GM04504 (cell line): ENCODE measurements at regions not wholly inside any gene's neighbourhood (a gene's known extent, or its start where the extent isn't known, plus 50 kb on each side); places are given as distances from the start of the nearest gene placed in this dataset.
"Not testable (repeated sequence)": the region's sequence is repeated elsewhere in the genome, so short reads cannot be mapped to it uniquely, and the experiment has no call there.

ENCODE experiments used
- DNase-seq: peaks from one replicate; pipeline ENCODE4 v3.0.0-alpha.2; 2012; ENCODE audit warnings: low read depth

GRCh38 chr1:95532335-95532734 lies 298.3 kb downstream of the RWDD3 start:
- no peak for DNase-seq

GRCh38 chr1:95534985-95535384 lies 301.0 kb downstream of the RWDD3 start:
- DNase-seq = no peak

DNA sequence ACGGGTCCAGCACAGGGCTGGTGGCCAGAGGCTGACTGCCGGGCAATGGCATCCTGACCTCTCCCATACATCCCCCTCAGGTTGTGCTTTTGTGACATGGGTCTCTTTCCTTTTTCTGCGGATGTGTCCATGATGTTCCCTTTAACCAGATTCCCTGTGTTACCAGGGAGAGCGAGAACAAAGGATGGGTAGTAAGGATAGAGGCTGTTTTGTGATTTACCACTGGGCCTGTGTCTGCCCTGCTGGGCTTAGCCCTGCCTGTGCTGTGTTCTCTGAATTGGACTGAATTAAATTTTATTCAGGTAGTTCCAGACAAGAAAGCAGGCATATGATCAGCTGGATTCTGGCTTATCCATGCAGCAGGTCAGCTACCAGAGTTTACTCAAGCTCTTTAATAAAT lies 301.6 kb downstream of the RWDD3 start:
- no peak for DNase-seq

DNA sequence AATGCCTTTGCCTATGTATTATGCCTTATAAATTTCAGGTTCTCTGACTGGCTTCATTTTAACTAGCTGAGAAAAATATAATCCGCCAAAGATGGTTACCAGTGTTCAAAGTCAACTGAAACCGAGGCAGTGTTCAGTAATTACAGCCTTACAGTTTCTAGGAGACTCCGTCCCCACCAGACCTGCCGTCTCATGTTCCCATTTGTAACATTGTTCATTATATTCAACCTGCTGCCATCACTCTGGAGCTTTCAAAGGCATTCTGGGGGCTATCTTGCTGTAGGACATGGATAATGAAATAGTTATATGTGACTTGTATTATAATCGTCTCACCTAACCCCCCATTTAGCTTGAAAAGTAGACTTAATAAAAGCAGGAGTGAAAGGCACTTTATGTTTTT lies 302.5 kb downstream of the RWDD3 start:
- DNase-seq = no peak

DNA sequence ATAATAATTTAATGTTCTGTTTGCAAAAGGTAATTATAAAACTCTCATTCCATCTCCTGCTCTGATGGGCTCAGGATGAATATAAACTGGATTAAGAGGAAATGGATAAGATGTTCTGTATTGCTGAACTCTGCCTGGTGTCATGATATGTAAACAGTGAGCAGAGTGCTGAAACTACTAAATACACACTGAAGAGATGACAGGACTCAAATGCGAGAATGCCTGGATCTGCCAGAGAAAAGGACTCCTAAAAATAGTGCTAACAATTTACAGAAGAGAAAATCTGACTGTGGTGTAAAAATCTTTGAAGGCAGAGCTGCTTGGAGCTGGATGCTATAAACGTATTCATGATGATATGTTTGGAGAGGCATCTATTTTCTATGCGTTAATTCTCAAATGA lies 303.2 kb downstream of the RWDD3 start:
- DNase-seq = no peak

DNA sequence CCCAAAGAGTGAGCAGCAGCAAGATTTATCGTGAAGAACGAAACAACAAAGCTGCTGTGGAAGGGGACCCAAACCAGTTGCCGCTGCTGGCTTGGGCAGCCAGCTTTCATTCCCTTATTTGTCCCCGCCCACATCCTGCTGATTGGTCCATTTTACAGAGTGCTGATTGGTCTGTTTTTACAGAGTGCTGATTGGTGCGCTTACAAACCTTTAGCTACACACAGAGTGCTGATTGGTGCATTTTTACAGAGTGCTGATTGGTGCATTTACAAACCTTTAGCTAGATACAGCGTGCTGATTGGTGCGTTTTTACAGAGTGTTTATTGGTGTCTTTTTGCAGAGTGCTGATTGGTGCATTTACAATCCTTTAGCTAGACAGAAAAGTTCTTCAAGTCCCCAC lies 304.2 kb downstream of the RWDD3 start:
- DNase-seq = not testable (repeated sequence)

GRCh38 chr1:95542936-95543335 lies 308.9 kb downstream of the RWDD3 start:
- DNase-seq = no peak

GRCh38 chr1:95547005-95547404 lies 313.0 kb downstream of the RWDD3 start:
- DNase-seq = no peak

- DNase-seq = no peak
Observed at GRCh38 chr1:95548211-95548610, 314.2 kb downstream of the RWDD3 start.

DNA sequence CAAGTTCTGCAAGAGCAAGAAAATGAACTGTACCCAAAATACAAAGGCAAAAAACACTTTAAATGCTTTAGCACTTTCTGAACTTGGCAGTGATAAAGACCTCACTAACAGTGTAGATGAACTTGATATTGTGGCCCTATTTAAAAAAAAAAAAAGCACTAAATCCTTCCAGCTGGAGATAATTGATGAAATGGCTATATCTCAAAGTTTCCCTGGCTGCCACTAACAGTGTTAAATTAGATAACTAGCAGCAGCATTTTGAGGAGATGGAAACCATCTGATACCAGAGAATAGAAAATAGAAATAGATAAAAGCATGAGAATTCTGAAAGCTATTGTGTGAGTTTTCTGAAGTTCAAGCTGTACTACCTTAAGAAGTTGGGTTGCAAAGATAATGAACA lies 317.2 kb downstream of the RWDD3 start:
- DNase-seq = no peak

GRCh38 chr1:95553595-95553994 lies 319.6 kb downstream of the RWDD3 start:
- no peak for DNase-seq

DNA sequence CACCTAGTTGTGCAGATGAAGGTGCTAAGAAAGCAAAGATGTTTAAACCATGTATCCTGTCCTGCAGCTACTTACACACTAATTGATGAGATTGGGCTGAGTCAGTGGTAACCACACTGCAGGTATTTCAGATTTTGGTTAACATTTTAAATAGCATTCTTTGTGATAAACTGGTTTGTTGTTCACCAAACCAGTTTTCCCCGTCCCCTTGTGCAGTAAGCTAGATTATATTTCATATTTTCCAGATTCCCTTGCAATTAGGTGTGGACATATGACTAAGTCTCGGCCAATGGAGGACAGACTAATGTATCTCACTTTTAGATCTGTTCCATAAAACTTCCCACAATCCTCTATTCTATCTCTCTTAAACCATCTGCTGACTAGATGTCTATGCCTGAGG lies 320.4 kb downstream of the RWDD3 start:
- DNase-seq = no peak

DNA sequence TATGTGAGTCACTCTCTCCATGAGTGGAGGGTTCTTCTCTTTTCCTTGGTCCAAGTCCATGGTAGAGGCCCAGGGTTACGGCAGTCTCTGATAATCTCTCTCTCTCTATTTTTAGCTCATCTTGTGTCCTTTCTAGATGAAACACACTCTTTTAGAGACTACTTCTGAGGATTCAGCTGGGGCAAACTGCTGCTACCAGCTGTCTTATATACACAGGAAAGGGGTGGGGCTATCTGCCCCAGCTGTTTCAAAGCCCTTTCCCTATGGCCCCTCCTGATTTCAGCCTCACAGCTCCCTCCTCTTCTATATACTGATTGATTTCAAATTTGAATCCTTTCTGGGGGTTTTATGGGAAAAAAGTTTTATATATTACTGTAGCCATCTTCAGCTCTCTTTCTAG lies 324.8 kb downstream of the RWDD3 start:
- no peak for DNase-seq

- no peak for DNase-seq
Observed at GRCh38 chr1:95561346-95561745, 327.3 kb downstream of the RWDD3 start.

GRCh38 chr1:95562230-95562629 lies 328.2 kb downstream of the RWDD3 start:
- no peak for DNase-seq

DNA sequence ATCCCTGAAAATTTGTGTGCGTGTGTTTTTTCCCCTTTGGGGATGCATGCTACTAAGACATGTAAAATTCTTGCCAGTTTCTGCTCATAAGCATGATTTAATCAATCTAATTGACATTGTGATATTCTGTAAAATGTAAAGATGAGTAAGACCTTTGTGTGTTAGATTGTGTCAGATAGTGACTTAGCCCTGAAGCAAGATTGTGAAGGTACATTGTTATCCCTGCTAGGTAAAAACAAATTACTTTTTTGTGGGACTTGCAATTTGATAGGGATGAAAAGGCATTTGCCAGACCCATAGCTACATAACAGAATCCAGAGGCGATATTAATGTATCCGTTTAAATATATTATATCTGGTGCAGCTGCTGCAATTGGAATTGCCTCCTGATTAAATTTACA lies 338.0 kb downstream of the RWDD3 start:
- no peak for DNase-seq

DNA sequence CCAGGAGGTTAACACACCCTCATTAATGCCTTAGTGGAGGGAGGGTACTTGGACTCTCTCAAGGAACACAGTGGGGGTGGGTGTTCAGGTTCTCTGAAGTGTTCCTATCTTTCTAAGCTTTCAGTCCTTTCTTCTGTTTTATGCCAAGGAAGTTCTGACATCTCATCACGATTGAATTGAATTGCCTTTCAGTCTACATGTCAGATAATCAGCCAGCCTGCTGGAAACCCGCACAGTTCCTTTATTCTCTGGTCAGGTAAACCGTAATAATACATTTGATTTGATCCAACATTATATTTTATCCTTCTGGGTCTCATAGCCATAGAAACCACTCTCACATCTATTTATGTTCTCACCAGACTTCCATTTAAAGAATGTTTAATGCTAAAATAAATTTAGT lies 339.0 kb downstream of the RWDD3 start:
- DNase-seq = no peak

GRCh38 chr1:95575291-95575690 lies 341.3 kb downstream of the RWDD3 start:
- no peak for DNase-seq

DNA sequence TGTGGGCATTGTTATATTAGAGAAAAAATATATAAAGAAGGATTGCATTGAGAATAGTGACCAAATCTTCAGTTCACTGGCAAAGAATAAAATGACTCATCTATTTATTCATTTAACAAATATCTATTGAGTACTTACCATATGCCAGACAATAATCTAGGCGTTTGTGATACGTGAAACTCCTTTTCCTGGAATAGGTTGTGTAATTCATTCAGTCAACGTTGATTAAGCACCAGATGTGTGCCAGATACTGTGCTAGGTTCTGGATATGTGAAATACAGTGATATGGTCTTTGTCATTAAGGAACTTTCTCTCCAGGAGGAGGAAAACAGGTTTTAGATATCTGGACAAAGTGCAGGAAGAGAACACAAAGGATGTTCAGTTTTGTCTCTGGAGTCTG lies 344.5 kb downstream of the RWDD3 start:
- no peak for DNase-seq

GRCh38 chr1:95582191-95582590 lies 348.2 kb downstream of the RWDD3 start:
- no peak for DNase-seq

GRCh38 chr1:95582746-95583145 lies 348.7 kb downstream of the RWDD3 start:
- DNase-seq = no peak

GRCh38 chr1:95583661-95584210 lies 349.7 kb downstream of the RWDD3 start:
- DNase-seq = no peak

GRCh38 chr1:95584315-95584714 lies 350.3 kb downstream of the RWDD3 start:
- no peak for DNase-seq

GRCh38 chr1:95604771-95605170 lies 370.8 kb downstream of the RWDD3 start:
- no peak for DNase-seq

GRCh38 chr1:95614197-95614596 lies 380.2 kb downstream of the RWDD3 start:
- DNase-seq = no peak
